ENCODE measurements at regions not wholly inside any gene's neighbourhood (a gene's known extent, or its start where the extent isn't known, plus 50 kb on each side); places are given as distances from the start of the nearest gene placed in this dataset.

GRCh38 chr13:65864039-65864438, 1366.1 kb downstream of the PCDH9 start:
- H3K27me3 ChIP-seq, result no peaks in the 10 kb centered on the region
- no peak overlapping the region for H3K27ac ChIP-seq
- H3K36me3 ChIP-seq, result no peaks in the 10 kb centered on the region
- no peaks in the 10 kb centered on the region for H3K9me3 ChIP-seq
- no peak for TF ChIP-seq EP300 (IDR thresholded peaks at IDR 0.05)
- TF ChIP-seq POLR2AphosphoS5 (IDR thresholded peaks at IDR 0.05), result no peak
- TF ChIP-seq, protein P1, sequence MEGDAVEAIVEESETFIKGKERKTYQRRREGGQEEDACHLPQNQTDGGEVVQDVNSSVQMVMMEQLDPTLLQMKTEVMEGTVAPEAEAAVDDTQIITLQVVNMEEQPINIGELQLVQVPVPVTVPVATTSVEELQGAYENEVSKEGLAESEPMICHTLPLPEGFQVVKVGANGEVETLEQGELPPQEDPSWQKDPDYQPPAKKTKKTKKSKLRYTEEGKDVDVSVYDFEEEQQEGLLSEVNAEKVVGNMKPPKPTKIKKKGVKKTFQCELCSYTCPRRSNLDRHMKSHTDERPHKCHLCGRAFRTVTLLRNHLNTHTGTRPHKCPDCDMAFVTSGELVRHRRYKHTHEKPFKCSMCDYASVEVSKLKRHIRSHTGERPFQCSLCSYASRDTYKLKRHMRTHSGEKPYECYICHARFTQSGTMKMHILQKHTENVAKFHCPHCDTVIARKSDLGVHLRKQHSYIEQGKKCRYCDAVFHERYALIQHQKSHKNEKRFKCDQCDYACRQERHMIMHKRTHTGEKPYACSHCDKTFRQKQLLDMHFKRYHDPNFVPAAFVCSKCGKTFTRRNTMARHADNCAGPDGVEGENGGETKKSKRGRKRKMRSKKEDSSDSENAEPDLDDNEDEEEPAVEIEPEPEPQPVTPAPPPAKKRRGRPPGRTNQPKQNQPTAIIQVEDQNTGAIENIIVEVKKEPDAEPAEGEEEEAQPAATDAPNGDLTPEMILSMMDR (IDR thresholded peaks at IDR 0.05), result no peak
- no peak for TF ChIP-seq POLR2A (IDR thresholded peaks at IDR 0.05)
- no peaks in the 10 kb centered on the region for H3K4me1 ChIP-seq
- ATAC-seq, result no peak
- H3K4me3 ChIP-seq, result no peak overlapping the region
- 100% methylated on average over 1 of the region's 1 CpG; no CpG with 5 or more reads in 1 of the 2 donors for WGBS, 2 donors (ENCODE audit: low coverage in 1 of 2)

DNA sequence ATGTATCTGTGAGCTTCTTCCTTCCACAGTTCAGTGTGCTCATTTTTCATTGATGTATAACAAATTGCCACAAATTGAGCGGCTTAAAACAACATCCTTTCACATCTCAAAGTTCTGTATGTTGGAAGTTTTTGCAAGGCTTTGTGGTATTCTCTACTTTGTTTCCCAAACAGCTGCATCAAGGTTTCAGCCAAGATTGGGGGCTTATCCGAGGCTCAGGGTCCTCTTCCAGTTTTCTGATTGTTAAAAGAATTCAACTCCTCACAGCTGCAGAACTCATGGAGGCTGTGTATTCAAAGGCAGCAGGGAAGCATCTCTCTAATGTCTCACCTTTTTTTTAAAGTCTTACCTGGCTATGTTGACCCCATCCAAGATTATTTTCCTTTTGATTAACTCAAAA, 1369.8 kb downstream of the PCDH9 start:
- Histone ChIP-seq H3K9me3 (no peaks in the 10 kb centered on the region), H3K4me3 (no peak overlapping the region), H3K27ac (no peak overlapping the region), H3K4me1 (no peaks in the 10 kb centered on the region), H3K36me3 (no peaks in the 10 kb centered on the region), H3K27me3 (no peaks in the 10 kb centered on the region)
- no peak for ATAC-seq
- TF ChIP-seq EP300 (IDR thresholded peaks at IDR 0.05) (no peak), POLR2AphosphoS5 (IDR thresholded peaks at IDR 0.05) (no peak), POLR2A (IDR thresholded peaks at IDR 0.05) (no peak)
- TF ChIP-seq, protein P1 (IDR thresholded peaks at IDR 0.05), result no peak
- WGBS, 2 donors (ENCODE audit: low coverage in 1 of 2), result 50 to 68% methylated on average over 2 of the region's 2 CpGs

DNA sequence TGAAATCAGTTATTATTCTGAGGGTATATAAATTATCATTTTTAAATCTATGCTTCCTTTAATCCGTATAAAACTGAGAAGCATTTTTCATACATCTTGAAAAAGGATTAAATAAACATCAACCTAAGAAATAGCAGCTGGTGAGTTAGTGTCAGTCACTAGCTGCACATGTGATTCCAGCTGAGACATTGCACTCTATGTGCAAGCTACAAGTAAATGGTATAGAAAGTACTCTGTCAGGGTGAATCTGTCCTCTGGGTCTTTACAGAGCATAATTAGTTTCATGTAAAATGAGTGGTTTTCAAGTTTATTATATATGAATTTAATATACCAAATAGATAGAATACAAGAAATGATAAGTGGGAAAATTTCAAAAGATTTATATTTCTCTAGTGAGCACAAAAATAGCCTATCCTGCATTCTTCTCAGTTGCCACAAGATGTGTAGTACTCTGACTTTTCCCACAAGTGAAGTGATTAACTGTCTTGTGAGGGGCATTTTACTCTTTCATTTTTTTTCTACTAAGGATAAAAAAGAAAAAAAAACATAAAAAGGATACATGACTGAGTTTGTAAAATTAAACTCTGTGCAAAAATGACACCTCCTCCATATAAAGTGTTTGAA, 1372.1 kb downstream of the PCDH9 start:
- Histone ChIP-seq H3K27me3 (no peaks in the 10 kb centered on the region), H3K4me3 (no peak overlapping the region), H3K36me3 (no peaks in the 10 kb centered on the region), H3K9me3 (no peaks in the 10 kb centered on the region), H3K27ac (no peak overlapping the region), H3K4me1 (no peaks in the 10 kb centered on the region)
- ATAC-seq, result no peak
- whole genome bisulfite sequencing, 2 donors (ENCODE audit: low coverage in 1 of 2), result 40 to 64% methylated on average over 1 of the region's 1 CpG
- TF ChIP-seq, protein P1 (IDR thresholded peaks at IDR 0.05), result no peak

DNA sequence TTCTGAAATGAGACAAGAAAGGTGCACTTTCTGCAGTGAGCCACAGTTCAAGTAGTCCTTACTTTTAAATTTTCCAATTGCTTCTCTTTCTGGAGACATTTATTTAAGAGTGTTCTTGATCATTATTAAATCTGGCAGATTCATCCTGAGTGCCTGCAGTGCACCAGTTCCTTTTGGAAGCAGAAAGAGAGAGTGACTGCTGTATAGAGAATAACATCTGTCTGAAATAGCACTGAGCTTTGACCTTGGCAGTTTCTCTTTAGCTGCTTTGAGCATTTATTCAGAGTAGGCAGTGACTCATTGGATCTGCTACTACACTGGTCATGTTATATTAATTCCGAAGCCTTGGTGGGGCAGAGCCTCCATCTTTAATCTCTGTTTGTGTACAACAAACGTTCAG, 1373.7 kb downstream of the PCDH9 start:
- 44 to 56% methylated on average over 2 of the region's 2 CpGs for WGBS, 2 donors (ENCODE audit: low coverage in 1 of 2)
- no peaks in the 10 kb centered on the region for H3K27me3 ChIP-seq
- H3K4me3 ChIP-seq, result no peak overlapping the region
- TF ChIP-seq POLR2A (IDR thresholded peaks at IDR 0.05) (no peak), EP300 (IDR thresholded peaks at IDR 0.05) (no peak), POLR2AphosphoS5 (IDR thresholded peaks at IDR 0.05) (no peak)
- TF ChIP-seq, protein P1 (IDR thresholded peaks at IDR 0.05), result no peak
- no peaks in the 10 kb centered on the region for H3K9me3 ChIP-seq
- H3K27ac ChIP-seq, result no peak overlapping the region
- H3K4me1 ChIP-seq, result no peaks in the 10 kb centered on the region
- no peaks in the 10 kb centered on the region for H3K36me3 ChIP-seq
- no peak for ATAC-seq

GRCh38 chr13:65855242-65855805, 1374.8 kb downstream of the PCDH9 start:
- H3K4me1 ChIP-seq, result no peaks in the 10 kb centered on the region
- TF ChIP-seq POLR2A (IDR thresholded peaks at IDR 0.05) (no peak), EP300 (IDR thresholded peaks at IDR 0.05) (no peak), POLR2AphosphoS5 (IDR thresholded peaks at IDR 0.05) (no peak)
- TF ChIP-seq, protein P1 (IDR thresholded peaks at IDR 0.05), result no peak
- no peaks in the 10 kb centered on the region for H3K27me3 ChIP-seq
- no peak for ATAC-seq
- H3K9me3 ChIP-seq, result no peaks in the 10 kb centered on the region
- no peak overlapping the region for H3K27ac ChIP-seq
- H3K36me3 ChIP-seq, result no peaks in the 10 kb centered on the region
- 80% methylated on average over 6 to 7 of the region's 7 CpGs for WGBS, 2 donors (ENCODE audit: low coverage in 1 of 2)
- no peak overlapping the region for H3K4me3 ChIP-seq

Data from gastroesophageal sphincter (tissue), 4 donors.